ENCODE measurements at regions not wholly inside any gene's neighbourhood (a gene's known extent, or its start where the extent isn't known, plus 50 kb on each side); places are given as distances from the start of the nearest gene placed in this dataset.

DNA sequence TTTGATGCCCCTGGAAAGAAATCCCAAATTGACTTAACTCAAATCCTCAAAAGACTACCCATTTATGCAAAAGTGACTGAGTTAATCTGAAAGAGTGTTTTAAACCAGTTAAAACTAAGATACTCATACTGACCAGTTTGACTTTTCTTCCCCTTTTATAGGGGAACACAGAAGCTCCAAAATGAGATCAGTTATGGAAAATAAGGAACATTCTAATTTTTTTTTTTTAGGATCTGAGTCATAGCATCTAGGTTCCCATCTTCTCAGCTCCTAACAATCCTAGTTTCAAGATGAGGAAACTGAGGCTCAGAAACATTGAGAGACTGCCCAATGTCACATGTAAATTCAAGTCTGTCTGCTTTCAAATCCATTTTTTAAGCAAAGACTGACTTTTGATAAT is 231.1 kb upstream of the RUNX1 start:
- TF ChIP-seq, protein P1, sequence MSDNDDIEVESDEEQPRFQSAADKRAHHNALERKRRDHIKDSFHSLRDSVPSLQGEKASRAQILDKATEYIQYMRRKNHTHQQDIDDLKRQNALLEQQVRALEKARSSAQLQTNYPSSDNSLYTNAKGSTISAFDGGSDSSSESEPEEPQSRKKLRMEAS (IDR thresholded peaks at IDR 0.05) = no peak
- TF ChIP-seq, protein P2, sequence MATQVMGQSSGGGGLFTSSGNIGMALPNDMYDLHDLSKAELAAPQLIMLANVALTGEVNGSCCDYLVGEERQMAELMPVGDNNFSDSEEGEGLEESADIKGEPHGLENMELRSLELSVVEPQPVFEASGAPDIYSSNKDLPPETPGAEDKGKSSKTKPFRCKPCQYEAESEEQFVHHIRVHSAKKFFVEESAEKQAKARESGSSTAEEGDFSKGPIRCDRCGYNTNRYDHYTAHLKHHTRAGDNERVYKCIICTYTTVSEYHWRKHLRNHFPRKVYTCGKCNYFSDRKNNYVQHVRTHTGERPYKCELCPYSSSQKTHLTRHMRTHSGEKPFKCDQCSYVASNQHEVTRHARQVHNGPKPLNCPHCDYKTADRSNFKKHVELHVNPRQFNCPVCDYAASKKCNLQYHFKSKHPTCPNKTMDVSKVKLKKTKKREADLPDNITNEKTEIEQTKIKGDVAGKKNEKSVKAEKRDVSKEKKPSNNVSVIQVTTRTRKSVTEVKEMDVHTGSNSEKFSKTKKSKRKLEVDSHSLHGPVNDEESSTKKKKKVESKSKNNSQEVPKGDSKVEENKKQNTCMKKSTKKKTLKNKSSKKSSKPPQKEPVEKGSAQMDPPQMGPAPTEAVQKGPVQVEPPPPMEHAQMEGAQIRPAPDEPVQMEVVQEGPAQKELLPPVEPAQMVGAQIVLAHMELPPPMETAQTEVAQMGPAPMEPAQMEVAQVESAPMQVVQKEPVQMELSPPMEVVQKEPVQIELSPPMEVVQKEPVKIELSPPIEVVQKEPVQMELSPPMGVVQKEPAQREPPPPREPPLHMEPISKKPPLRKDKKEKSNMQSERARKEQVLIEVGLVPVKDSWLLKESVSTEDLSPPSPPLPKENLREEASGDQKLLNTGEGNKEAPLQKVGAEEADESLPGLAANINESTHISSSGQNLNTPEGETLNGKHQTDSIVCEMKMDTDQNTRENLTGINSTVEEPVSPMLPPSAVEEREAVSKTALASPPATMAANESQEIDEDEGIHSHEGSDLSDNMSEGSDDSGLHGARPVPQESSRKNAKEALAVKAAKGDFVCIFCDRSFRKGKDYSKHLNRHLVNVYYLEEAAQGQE (IDR thresholded peaks at IDR 0.05; ENCODE audit: low read depth) = no peak
- TF ChIP-seq TAF1 (IDR thresholded peaks at IDR 0.05; ENCODE audit: low read depth) = no peak
- no peak for TF ChIP-seq RAD21 (IDR thresholded peaks at IDR 0.05; ENCODE audit: low read depth)
- no peak for TF ChIP-seq EP300 (IDR thresholded peaks at IDR 0.05; ENCODE audit: borderline replicate concordance)
- no peak for TF ChIP-seq TCF12 (IDR thresholded peaks at IDR 0.05; ENCODE audit: low read depth)
- no peak for TF ChIP-seq FOXM1 (IDR thresholded peaks at IDR 0.05; ENCODE audit: borderline replicate concordance, low read depth)
- no peak for TF ChIP-seq TEAD4 (IDR thresholded peaks at IDR 0.05)
- TF ChIP-seq, protein P3, sequence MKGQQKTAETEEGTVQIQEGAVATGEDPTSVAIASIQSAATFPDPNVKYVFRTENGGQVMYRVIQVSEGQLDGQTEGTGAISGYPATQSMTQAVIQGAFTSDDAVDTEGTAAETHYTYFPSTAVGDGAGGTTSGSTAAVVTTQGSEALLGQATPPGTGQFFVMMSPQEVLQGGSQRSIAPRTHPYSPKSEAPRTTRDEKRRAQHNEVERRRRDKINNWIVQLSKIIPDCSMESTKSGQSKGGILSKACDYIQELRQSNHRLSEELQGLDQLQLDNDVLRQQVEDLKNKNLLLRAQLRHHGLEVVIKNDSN (IDR thresholded peaks at IDR 0.05) = no peak
- TF ChIP-seq NFIC (IDR thresholded peaks at IDR 0.05) = no peak
- TF ChIP-seq EGR1 (IDR thresholded peaks at IDR 0.05) = no peak
- no peak for TF ChIP-seq YY1 (IDR thresholded peaks at IDR 0.05; ENCODE audit: low read depth)
- no peak for TF ChIP-seq CEBPB (IDR thresholded peaks at IDR 0.05)
- TF ChIP-seq CREB1 (IDR thresholded peaks at IDR 0.05; ENCODE audit: low read depth) = no peak

Measured in Ishikawa (cell line).